SK-N-SH (cell line): ENCODE measurements at regions not wholly inside any gene's neighbourhood (a gene's known extent, or its start where the extent isn't known, plus 50 kb on each side); places are given as distances from the start of the nearest gene placed in this dataset.

ENCODE experiments used
- CTCF ChIA-PET: fragments of 300-600, 350-600 bp; formaldehyde crosslinking; extraction: SDS; loops from one replicate; lab custom pipeline; 2021; lab: Yijun Ruan, JAX
- POLR2A ChIA-PET: fragments of 350-600 bp; sonication (Branson Sonifier 250); formaldehyde crosslinking; extraction: SDS; loops from one replicate; lab custom pipeline; 2020; ENCODE audit warnings: antibody characterized with exemption, inconsistent platforms; lab: Yijun Ruan, JAX
- DNase-seq: peaks from one replicate; pipeline ENCODE4 v3.0.0; 2012
- H2AFZ ChIP-seq: fragments of 200-600 bp; sonication (generic); 2 replicates; pipeline ENCODE4 v1.8.1; 2016; ENCODE audit warnings: antibody characterized with exemption, mild to moderate bottlenecking, low read depth
- H3F3A ChIP-seq: fragments of 200-600 bp; sonication (generic); replicated peaks from 2 replicates; pipeline ENCODE3; 2016; ENCODE audit warnings: antibody characterized with exemption, mild to moderate bottlenecking; ENCODE audit not compliant: insufficient read depth
- H3K27ac ChIP-seq, 2 experiments: fragments of 200-500 bp in 1 of 2; fragments of 200-600 bp in 1 of 2; sonication (Bioruptor generic) in 1 of 2; sonication (generic), shearing (Covaris generic) in 1 of 2; 2 replicates each; pipeline versions ENCODE4 v1.5.1 to v1.6.1; 2014 to 2016; ENCODE audit warnings: low read depth in 2 of 2, inconsistent platforms in 1 of 2, low read length in 1 of 2, mild to moderate bottlenecking in 1 of 2, mixed read lengths in 1 of 2
- H3K27me3 ChIP-seq: fragments of 200-600 bp; sonication (generic), shearing (Covaris generic); 2 replicates; pipeline ENCODE4 v1.6.1; 2016; ENCODE audit warnings: mixed run types; ENCODE audit not compliant: insufficient read depth
- H3K36me3 ChIP-seq, 2 experiments: fragments of 200-500 bp in 1 of 2; fragments of 200-600 bp in 1 of 2; sonication (Bioruptor generic) in 1 of 2; sonication (generic) in 1 of 2; replicated peaks in 1 of 2; 2 replicates each; pipeline versions ENCODE3 to v1.5.1; 2014 to 2016; ENCODE audit warnings: low read length in 1 of 2, mild to moderate bottlenecking in 1 of 2; ENCODE audit not compliant: insufficient read depth in 2 of 2, control insufficient read depth in 1 of 2
- H3K4me1 ChIP-seq, 2 experiments: fragments of 200-500 bp in 1 of 2; fragments of 200-600 bp in 1 of 2; sonication (Bioruptor generic) in 1 of 2; sonication (generic), shearing (Covaris generic) in 1 of 2; 2 replicates each; pipeline versions ENCODE4 v1.5.1 to v1.6.1; 2014 to 2016; ENCODE audit warnings: low read depth in 1 of 2, low read length in 1 of 2, mixed run types in 1 of 2; ENCODE audit not compliant: insufficient read depth in 2 of 2, control insufficient read depth in 1 of 2
- H3K4me2 ChIP-seq: fragments of 200-600 bp; sonication (generic), shearing (Covaris generic); 2 replicates; pipeline ENCODE4 v1.6.1; 2017; ENCODE audit warnings: mixed run types
- H3K4me3 ChIP-seq, 2 experiments: fragments of 200-500 bp in 1 of 2; fragments of 200-600 bp in 1 of 2; sonication (Bioruptor generic) in 1 of 2; sonication (generic), shearing (Covaris generic) in 1 of 2; 2 replicates each; pipeline versions ENCODE4 v1.5.1 to v1.8.1; 2014 to 2016; ENCODE audit warnings: low read depth in 2 of 2, inconsistent platforms in 1 of 2, low read length in 1 of 2, mild to moderate bottlenecking in 1 of 2, mixed read lengths in 1 of 2, moderate library complexity in 1 of 2
- H3K79me2 ChIP-seq: fragments of 200-600 bp; sonication (generic); 2 replicates; pipeline ENCODE4 v1.8.1; 2017; ENCODE audit warnings: mild to moderate bottlenecking; ENCODE audit not compliant: insufficient read depth
- H3K9ac ChIP-seq: fragments of 200-600 bp; sonication (generic); 2 replicates; pipeline ENCODE4 v1.6.1; 2017; ENCODE audit warnings: mixed run types
- H3K9me2 ChIP-seq: fragments of 200-600 bp; sonication (generic); 2 replicates; pipeline ENCODE4 v1.6.1; 2017; ENCODE audit warnings: mixed run types
- H3K9me3 ChIP-seq: fragments of 200-600 bp; sonication (generic); 2 replicates; pipeline ENCODE4 v1.6.1; 2017; ENCODE audit warnings: mixed run types, mild to moderate bottlenecking, moderate library complexity
- H4K20me1 ChIP-seq: fragments of 200-600 bp; sonication (generic); 2 replicates; pipeline ENCODE4 v1.6.1; 2017; ENCODE audit warnings: mild to moderate bottlenecking, mixed run types; ENCODE audit not compliant: insufficient read depth
- ELF1 ChIP-seq: IDR thresholded peaks from 2 replicates; pipeline ENCODE4 v1.4.0; 2012
- EP300 ChIP-seq, 2 experiments: IDR thresholded peaks; 2 replicates each; pipeline versions ENCODE4 v1.4.0 to v1.6.1; 2012; ENCODE audit warnings: borderline replicate concordance in 1 of 2, low read depth in 1 of 2, low read length in 1 of 2
- EZH2phosphoT487 ChIP-seq: fragments of 200-600 bp; sonication (generic); IDR thresholded peaks from 2 replicates; pipeline ENCODE4 v1.6.1; 2017; ENCODE audit warnings: low read depth, mixed run types, mild to moderate bottlenecking, antibody characterized with exemption, moderate library complexity, borderline replicate concordance
- FOSL2 ChIP-seq: IDR thresholded peaks from 2 replicates; pipeline ENCODE4 v1.4.0; 2012; ENCODE audit warnings: low read depth, mild to moderate bottlenecking, moderate library complexity, borderline replicate concordance
- FOXJ3 ChIP-seq: sonication (generic); formaldehyde crosslinking; IDR thresholded peaks from 2 replicates; pipeline ENCODE4 v1.5.1; 2020; ENCODE audit warnings: mild to moderate bottlenecking, missing genetic modification reagents
- MEF2A ChIP-seq: IDR thresholded peaks from 2 replicates; pipeline ENCODE4 v1.4.0; 2012; ENCODE audit warnings: low read depth, borderline replicate concordance
- MXI1 ChIP-seq: IDR thresholded peaks from 2 replicates; pipeline ENCODE4 v1.6.1; 2012; ENCODE audit warnings: mild to moderate bottlenecking, low read depth, low read length, improper control_type of control experiment
- NFIC ChIP-seq: IDR thresholded peaks from 2 replicates; pipeline ENCODE4 v1.4.0; 2012; ENCODE audit warnings: borderline replicate concordance
- NRF1 ChIP-seq: IDR thresholded peaks from 2 replicates; pipeline ENCODE4 v1.6.1; 2012; ENCODE audit warnings: low read depth, mild to moderate bottlenecking, low read length
- POLR2AphosphoS5 ChIP-seq: IDR thresholded peaks from 2 replicates; pipeline ENCODE4 v1.6.1; 2012; ENCODE audit warnings: low read depth, low read length
- RXRA ChIP-seq: IDR thresholded peaks from 2 replicates; pipeline ENCODE4 v1.4.0; 2012; ENCODE audit warnings: low read depth, mild to moderate bottlenecking, borderline replicate concordance
- TAF1 ChIP-seq: IDR thresholded peaks from 2 replicates; pipeline ENCODE4 v1.6.1; 2012; ENCODE audit warnings: low read depth, mild to moderate bottlenecking, low read length, moderate library complexity, borderline replicate concordance
- TCF12 ChIP-seq: IDR thresholded peaks from 2 replicates; pipeline ENCODE4 v1.4.0; 2012
- TEAD4 ChIP-seq: IDR thresholded peaks from 2 replicates; pipeline ENCODE4 v1.4.0; 2012; ENCODE audit warnings: mild to moderate bottlenecking, borderline replicate concordance; ENCODE audit not compliant: insufficient read depth
- WGBS: methylation state at CpG from one replicate; pipeline ENCODE4 v1.1.6; 2017; ENCODE audit warnings: low lambda C conversion rate; 5-methylcytosine and 5-hydroxymethylcytosine counted together
- TF ChIP-seq, protein P1 (sequence below): IDR thresholded peaks from 2 replicates; pipeline ENCODE4; 2012
- TF ChIP-seq, protein P2 (sequence below): IDR thresholded peaks from 2 replicates; pipeline ENCODE4 v1.4.0; 2012; ENCODE audit warnings: low read depth, borderline replicate concordance
- TF ChIP-seq, protein P3 (sequence below): IDR thresholded peaks from 2 replicates; pipeline ENCODE4 v1.4.0; 2012; ENCODE audit warnings: low read depth, borderline replicate concordance
- TF ChIP-seq, protein P4 (sequence below): fragments of 200-600 bp; sonication (generic); IDR thresholded peaks from 2 replicates; pipeline ENCODE4 v1.6.1; 2017; ENCODE audit warnings: antibody characterized with exemption, mild to moderate bottlenecking, moderate library complexity
- TF ChIP-seq, protein P5 (sequence below): IDR thresholded peaks from 2 replicates; pipeline ENCODE4 v1.4.0; 2012; ENCODE audit warnings: low read depth

DNA sequence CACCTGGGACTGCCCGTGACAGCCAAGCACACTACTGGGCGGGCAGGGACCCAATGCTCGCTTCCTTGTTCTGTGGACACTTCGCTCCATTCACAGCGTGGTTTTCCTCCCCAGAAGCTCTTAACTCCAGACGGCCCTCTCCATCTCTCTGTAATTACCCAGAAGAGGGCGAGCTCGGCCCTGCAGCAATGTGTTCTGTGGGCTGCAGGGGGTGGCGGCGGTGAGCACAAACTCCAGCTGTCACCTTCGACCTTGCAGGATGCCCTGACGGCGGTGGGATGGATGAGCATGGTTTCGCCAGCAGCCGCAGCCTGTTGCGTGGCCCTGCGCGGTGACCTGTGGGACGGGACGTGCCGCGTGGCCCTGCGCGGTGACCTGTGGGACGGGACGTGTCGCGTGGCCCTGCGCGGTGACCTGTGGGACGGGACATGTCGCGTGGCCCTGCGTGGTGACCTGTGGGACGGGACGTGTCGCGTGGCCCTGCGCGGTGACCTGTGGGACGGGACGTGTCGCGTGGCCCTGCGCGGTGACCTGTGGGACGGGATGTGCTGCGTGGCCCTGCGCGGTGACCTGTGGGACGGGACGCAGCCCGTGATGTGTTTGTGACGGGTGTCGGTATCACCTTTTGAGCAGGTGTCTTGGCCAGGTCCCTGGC is 1204.7 kb downstream of the BRD1 start:
- ChIA-PET POLR2A (no interaction called here), CTCF (interaction anchor here (1.1 kb wide), 1 partner anchor 12 kb away, joined by 3 read pairs; no protein-coding TSS in a partner anchor)
- H3K79me2 ChIP-seq, result no peaks in the 10 kb centered on the region
- TF ChIP-seq, protein P1, sequence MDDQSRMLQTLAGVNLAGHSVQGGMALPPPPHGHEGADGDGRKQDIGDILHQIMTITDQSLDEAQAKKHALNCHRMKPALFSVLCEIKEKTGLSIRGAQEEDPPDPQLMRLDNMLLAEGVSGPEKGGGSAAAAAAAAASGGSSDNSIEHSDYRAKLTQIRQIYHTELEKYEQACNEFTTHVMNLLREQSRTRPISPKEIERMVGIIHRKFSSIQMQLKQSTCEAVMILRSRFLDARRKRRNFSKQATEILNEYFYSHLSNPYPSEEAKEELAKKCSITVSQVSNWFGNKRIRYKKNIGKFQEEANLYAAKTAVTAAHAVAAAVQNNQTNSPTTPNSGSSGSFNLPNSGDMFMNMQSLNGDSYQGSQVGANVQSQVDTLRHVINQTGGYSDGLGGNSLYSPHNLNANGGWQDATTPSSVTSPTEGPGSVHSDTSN, result no peak
- TF ChIP-seq TCF12 (no peak), ELF1 (no peak), NRF1 (no peak), EZH2phosphoT487 (no peak), FOXJ3 (CRISPR knock-in tag) (no peak), MXI1 (no peak), TAF1 (no peak), EP300 (IDR thresholded peaks at IDR 0.05; ENCODE audit: borderline replicate concordance in 1 of 2, low read depth in 1 of 2, low read length in 1 of 2) (no peak), TEAD4 (no peak), NFIC (no peak), FOSL2 (no peak), RXRA (no peak), MEF2A (no peak), POLR2AphosphoS5 (no peak)
- TF ChIP-seq, protein P2, sequence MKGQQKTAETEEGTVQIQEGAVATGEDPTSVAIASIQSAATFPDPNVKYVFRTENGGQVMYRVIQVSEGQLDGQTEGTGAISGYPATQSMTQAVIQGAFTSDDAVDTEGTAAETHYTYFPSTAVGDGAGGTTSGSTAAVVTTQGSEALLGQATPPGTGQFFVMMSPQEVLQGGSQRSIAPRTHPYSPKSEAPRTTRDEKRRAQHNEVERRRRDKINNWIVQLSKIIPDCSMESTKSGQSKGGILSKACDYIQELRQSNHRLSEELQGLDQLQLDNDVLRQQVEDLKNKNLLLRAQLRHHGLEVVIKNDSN, result no peak
- TF ChIP-seq, protein P3, sequence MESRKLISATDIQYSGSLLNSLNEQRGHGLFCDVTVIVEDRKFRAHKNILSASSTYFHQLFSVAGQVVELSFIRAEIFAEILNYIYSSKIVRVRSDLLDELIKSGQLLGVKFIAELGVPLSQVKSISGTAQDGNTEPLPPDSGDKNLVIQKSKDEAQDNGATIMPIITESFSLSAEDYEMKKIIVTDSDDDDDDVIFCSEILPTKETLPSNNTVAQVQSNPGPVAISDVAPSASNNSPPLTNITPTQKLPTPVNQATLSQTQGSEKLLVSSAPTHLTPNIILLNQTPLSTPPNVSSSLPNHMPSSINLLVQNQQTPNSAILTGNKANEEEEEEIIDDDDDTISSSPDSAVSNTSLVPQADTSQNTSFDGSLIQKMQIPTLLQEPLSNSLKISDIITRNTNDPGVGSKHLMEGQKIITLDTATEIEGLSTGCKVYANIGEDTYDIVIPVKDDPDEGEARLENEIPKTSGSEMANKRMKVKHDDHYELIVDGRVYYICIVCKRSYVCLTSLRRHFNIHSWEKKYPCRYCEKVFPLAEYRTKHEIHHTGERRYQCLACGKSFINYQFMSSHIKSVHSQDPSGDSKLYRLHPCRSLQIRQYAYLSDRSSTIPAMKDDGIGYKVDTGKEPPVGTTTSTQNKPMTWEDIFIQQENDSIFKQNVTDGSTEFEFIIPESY, result no peak
- TF ChIP-seq, protein P4, sequence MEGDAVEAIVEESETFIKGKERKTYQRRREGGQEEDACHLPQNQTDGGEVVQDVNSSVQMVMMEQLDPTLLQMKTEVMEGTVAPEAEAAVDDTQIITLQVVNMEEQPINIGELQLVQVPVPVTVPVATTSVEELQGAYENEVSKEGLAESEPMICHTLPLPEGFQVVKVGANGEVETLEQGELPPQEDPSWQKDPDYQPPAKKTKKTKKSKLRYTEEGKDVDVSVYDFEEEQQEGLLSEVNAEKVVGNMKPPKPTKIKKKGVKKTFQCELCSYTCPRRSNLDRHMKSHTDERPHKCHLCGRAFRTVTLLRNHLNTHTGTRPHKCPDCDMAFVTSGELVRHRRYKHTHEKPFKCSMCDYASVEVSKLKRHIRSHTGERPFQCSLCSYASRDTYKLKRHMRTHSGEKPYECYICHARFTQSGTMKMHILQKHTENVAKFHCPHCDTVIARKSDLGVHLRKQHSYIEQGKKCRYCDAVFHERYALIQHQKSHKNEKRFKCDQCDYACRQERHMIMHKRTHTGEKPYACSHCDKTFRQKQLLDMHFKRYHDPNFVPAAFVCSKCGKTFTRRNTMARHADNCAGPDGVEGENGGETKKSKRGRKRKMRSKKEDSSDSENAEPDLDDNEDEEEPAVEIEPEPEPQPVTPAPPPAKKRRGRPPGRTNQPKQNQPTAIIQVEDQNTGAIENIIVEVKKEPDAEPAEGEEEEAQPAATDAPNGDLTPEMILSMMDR, result no peak
- TF ChIP-seq, protein P5, sequence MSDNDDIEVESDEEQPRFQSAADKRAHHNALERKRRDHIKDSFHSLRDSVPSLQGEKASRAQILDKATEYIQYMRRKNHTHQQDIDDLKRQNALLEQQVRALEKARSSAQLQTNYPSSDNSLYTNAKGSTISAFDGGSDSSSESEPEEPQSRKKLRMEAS, result no peak
- H3K9ac ChIP-seq, result no peak overlapping the region
- H3K4me2 ChIP-seq, result no peak overlapping the region
- H2AFZ ChIP-seq, result no peak overlapping the region
- peaks cover 0 to 21% of the 10 kb centered on the region in 2 experiments; a peak in 1 of 4 replicates for H3K4me1 ChIP-seq
- no peak overlapping the region for H3K27ac ChIP-seq
- WGBS, result 68% methylated on average over 26 of the region's 55 CpGs
- no peaks in the 10 kb centered on the region for H3F3A ChIP-seq
- no peak overlapping the region for H3K4me3 ChIP-seq
- no peaks in the 10 kb centered on the region; the same call in 1 of the 2 replicates for H3K27me3 ChIP-seq
- no peak for DNase-seq
- H3K9me3 ChIP-seq, result no peaks in the 10 kb centered on the region
- no peaks in the 10 kb centered on the region for H4K20me1 ChIP-seq
- no peaks in the 10 kb centered on the region for H3K36me3 ChIP-seq
- H3K9me2 ChIP-seq, result no peaks in the 10 kb centered on the region
